CD14-positive monocyte (primary cell): ENCODE measurements at regions not wholly inside any gene's neighbourhood (a gene's known extent, or its start where the extent isn't known, plus 50 kb on each side); places are given as distances from the start of the nearest gene placed in this dataset.

ENCODE experiments used
- DNase-seq, 3 donors: peaks; one replicate each; pipeline ENCODE4 v3.0.0-alpha.2; 2011 to 2022
- H2AFZ ChIP-seq: 2 replicates; pipeline ENCODE4 v1.6.0; 2012; ENCODE audit warnings: mild to moderate bottlenecking, low read depth, low read length, inconsistent platforms; ENCODE audit not compliant: insufficient read depth, poor library complexity, severe bottlenecking
- H3K27ac ChIP-seq, 2 donors: 1 replicate in 1 of 2; 2 replicates in 1 of 2; pipeline ENCODE4 v1.5.1; 2012 to 2013; ENCODE audit warnings: low read length in 2 of 2, control low read depth in 1 of 2, inconsistent platforms in 1 of 2, low read depth in 1 of 2, mild to moderate bottlenecking in 1 of 2
- H3K27me3 ChIP-seq, 2 donors: one replicate each; pipeline versions ENCODE4 v1.6.0 to v1.6.1; 2011 to 2013; ENCODE audit warnings: low read length in 2 of 2; ENCODE audit not compliant: control insufficient read depth in 2 of 2, insufficient read depth in 2 of 2
- H3K36me3 ChIP-seq, 2 donors: replicated peaks in 1 of 2; 1 replicate in 1 of 2; 2 replicates in 1 of 2; pipeline versions ENCODE4 v1.5.1 to v1.6.1; 2012 to 2013; ENCODE audit warnings: low read length in 2 of 2, control low read depth in 1 of 2, inconsistent platforms in 1 of 2, mild to moderate bottlenecking in 1 of 2; ENCODE audit not compliant: insufficient read depth in 2 of 2, control insufficient read depth in 1 of 2
- H3K4me1 ChIP-seq, 2 donors: 1 replicate in 1 of 2; 2 replicates in 1 of 2; pipeline versions ENCODE4 v1.5.1 to v1.6.1; 2012 to 2013; ENCODE audit warnings: low read length in 2 of 2, control low read depth in 1 of 2, inconsistent platforms in 1 of 2, mild to moderate bottlenecking in 1 of 2, moderate library complexity in 1 of 2; ENCODE audit not compliant: insufficient read depth in 2 of 2, control insufficient read depth in 1 of 2
- H3K4me2 ChIP-seq: replicated peaks from 2 replicates; pipeline ENCODE3; 2012; ENCODE audit warnings: low read length, moderate library complexity, mild to moderate bottlenecking; ENCODE audit not compliant: poor library complexity, severe bottlenecking; ENCODE audit errors: extremely low read depth
- H3K4me3 ChIP-seq, 3 experiments: fragments of 200-600 bp in 1 of 3; sonication (generic) in 1 of 3; replicated peaks in 1 of 3; 1 replicate in 2 of 3; 2 replicates in 1 of 3; pipeline ENCODE4 v1.5.1; 2011 to 2013; ENCODE audit warnings: low read length in 3 of 3, mild to moderate bottlenecking in 3 of 3, control low read depth in 2 of 3, low read depth in 2 of 3, inconsistent platforms in 1 of 3, moderate library complexity in 1 of 3
- H3K79me2 ChIP-seq: 2 replicates; pipeline ENCODE4 v1.6.0; 2012; ENCODE audit warnings: mild to moderate bottlenecking, control low read depth, inconsistent platforms, low read length, moderate library complexity; ENCODE audit not compliant: insufficient read depth
- H3K9ac ChIP-seq: 2 replicates; pipeline ENCODE4 v1.6.0; 2017; ENCODE audit warnings: low read length, mild to moderate bottlenecking; ENCODE audit not compliant: insufficient read depth, poor library complexity, severe bottlenecking
- H3K9me3 ChIP-seq, 2 donors: replicated peaks in 1 of 2; 1 replicate in 1 of 2; 2 replicates in 1 of 2; pipeline versions ENCODE4 v1.5.1 to v1.6.1; 2012 to 2013; ENCODE audit warnings: low read length in 2 of 2, control low read depth in 1 of 2; ENCODE audit not compliant: control insufficient read depth in 1 of 2, insufficient read depth in 1 of 2
- H4K20me1 ChIP-seq: 2 replicates; pipeline ENCODE4 v1.6.0; 2012; ENCODE audit warnings: mild to moderate bottlenecking, low read length, control low read depth, moderate library complexity; ENCODE audit not compliant: insufficient read depth
- H3K27ac Mint-ChIP-seq, 7 donors: one replicate each; pipeline ENCODE4 v1.8.0; 2020; ENCODE audit warnings: mild to moderate bottlenecking in 7 of 7, mixed read lengths in 7 of 7, moderate library complexity in 6 of 7, inconsistent platforms in 2 of 7
- H3K27me3 Mint-ChIP-seq, 3 donors: one replicate each; pipeline ENCODE4 v1.8.0; 2021 to 2022; ENCODE audit warnings: low read depth in 3 of 3, mild to moderate bottlenecking in 3 of 3, mixed read lengths in 3 of 3, moderate library complexity in 3 of 3, inconsistent platforms in 1 of 3
- H3K36me3 Mint-ChIP-seq, 2 donors: one replicate each; pipeline ENCODE4 v1.8.0; 2020; ENCODE audit warnings: mixed read lengths in 2 of 2, inconsistent platforms in 1 of 2, mild to moderate bottlenecking in 1 of 2
- H3K4me1 Mint-ChIP-seq: one replicate; pipeline ENCODE4 v1.8.0; 2020; ENCODE audit warnings: mild to moderate bottlenecking, mixed read lengths
- H3K4me3 Mint-ChIP-seq, 2 donors: one replicate each; pipeline ENCODE4 v1.8.0; 2020; ENCODE audit warnings: mild to moderate bottlenecking in 2 of 2, mixed read lengths in 2 of 2, moderate library complexity in 1 of 2
- H3K9me3 Mint-ChIP-seq, 7 donors: one replicate each; pipeline ENCODE4 v1.8.0; 2020 to 2022; ENCODE audit warnings: mixed read lengths in 7 of 7, mild to moderate bottlenecking in 6 of 7, moderate library complexity in 6 of 7, inconsistent platforms in 2 of 7
- CTCF ChIP-seq: fragments of 200-600 bp; IDR thresholded peaks from one replicate; pipeline ENCODE4 v1.8.0; 2022; ENCODE audit warnings: antibody characterized with exemption, mild to moderate bottlenecking
- WGBS: methylation state at CpG from one replicate; pipeline ENCODE4 v1.1.5; 2013; ENCODE audit warnings: missing lambda C conversion rate; ENCODE audit not compliant: insufficient coverage; 5-methylcytosine and 5-hydroxymethylcytosine counted together
- intact Hi-C, 2 donors: fragments of 100-400 bp; cut with micrococcal nuclease; formaldehyde crosslinking; loops; one replicate each; pipeline versions ENCODE4 v1.15.0 to v1.15.1; 2023

- Mint-ChIP-seq H3K9me3 (no peaks in the 10 kb centered on the region), H3K27me3 (peaks cover 0 to 2% (median 0%) of the 10 kb centered on the region in 3 donors), H3K4me3 (no peak overlapping the region), H3K4me1 (no peaks in the 10 kb centered on the region), H3K36me3 (no peaks in the 10 kb centered on the region), H3K27ac (no peak overlapping the region)
- no peaks in the 10 kb centered on the region for H4K20me1 ChIP-seq
- intact Hi-C loops, result no loop called here
- no peak overlapping the region for H2AFZ ChIP-seq
- no peaks in the 10 kb centered on the region for H3K79me2 ChIP-seq
- H3K27me3 ChIP-seq, result no peaks in the 10 kb centered on the region
- no peaks in the 10 kb centered on the region for H3K4me1 ChIP-seq
- no peak overlapping the region for H3K27ac ChIP-seq
- no peaks in the 10 kb centered on the region for H3K9me3 ChIP-seq
- H3K36me3 ChIP-seq, result no peaks in the 10 kb centered on the region
- no peak overlapping the region for H3K9ac ChIP-seq
- H3K4me3 ChIP-seq, result no peak overlapping the region
- DNase-seq, result no peak
- TF ChIP-seq CTCF, result no peak
- H3K4me2 ChIP-seq, result no peak overlapping the region
Measured at GRCh38 chr13:95434111-95434510, 118.4 kb upstream of the CLDN10 start.

- Histone ChIP-seq H3K36me3 (no peaks in the 10 kb centered on the region), H3K79me2 (no peaks in the 10 kb centered on the region), H3K4me2 (no peak overlapping the region), H2AFZ (no peak overlapping the region), H3K27me3 (no peaks in the 10 kb centered on the region), H3K4me1 (no peaks in the 10 kb centered on the region), H3K4me3 (no peak overlapping the region), H4K20me1 (no peaks in the 10 kb centered on the region), H3K9ac (no peak overlapping the region), H3K9me3 (no peaks in the 10 kb centered on the region), H3K27ac (no peak overlapping the region)
- DNase-seq, result no peak
- Mint-ChIP-seq H3K4me1 (no peaks in the 10 kb centered on the region), H3K27ac (no peak overlapping the region), H3K4me3 (no peak overlapping the region), H3K36me3 (no peaks in the 10 kb centered on the region), H3K9me3 (no peaks in the 10 kb centered on the region), H3K27me3 (peaks cover 0 to 3% (median 0%) of the 10 kb centered on the region in 3 donors)
- intact Hi-C loops, result no loop called here
- WGBS, result 92% methylated on average over 6 of the region's 7 CpGs
- TF ChIP-seq CTCF, result no peak
Measured at GRCh38 chr13:95437561-95437960, 115.0 kb upstream of the CLDN10 start.
